Transverse colon (tissue), 4 donors: ENCODE measurements at regions not wholly inside any gene's neighbourhood (a gene's known extent, or its start where the extent isn't known, plus 50 kb on each side); places are given as distances from the start of the nearest gene placed in this dataset.

Source experiments
- DNase-seq: peaks from one replicate; pipeline ENCODE4 v3.0.0-alpha.2; 2019
- H3K27ac ChIP-seq, 4 donors: fragments of 200-600 bp; sonication (generic); 2 replicates each; pipeline ENCODE4 v1.5.1; 2016 to 2018; ENCODE audit warnings: inconsistent platforms in 4 of 4
- H3K27me3 ChIP-seq: fragments of 200-600 bp; sonication (generic); 2 replicates; pipeline ENCODE4 v1.5.1; 2017; ENCODE audit warnings: inconsistent platforms
- H3K36me3 ChIP-seq, 4 donors: fragments of 200-600 bp; sonication (generic); 2 replicates each; pipeline ENCODE4 v1.5.1; 2017 to 2019; ENCODE audit warnings: inconsistent platforms in 4 of 4
- H3K4me1 ChIP-seq, 4 donors: fragments of 200-600 bp; sonication (generic); 2 replicates each; pipeline ENCODE4 v1.5.1; 2017 to 2020; ENCODE audit warnings: inconsistent platforms in 4 of 4
- H3K4me3 ChIP-seq, 4 donors: fragments of 200-600 bp; sonication (generic); 1 replicate in 1 of 4; 2 replicates in 3 of 4; pipeline versions ENCODE4 v1.5.1 to v1.6.1; 2017 to 2019; ENCODE audit warnings: inconsistent platforms in 4 of 4
- H3K9me3 ChIP-seq, 2 donors: fragments of 200-600 bp; sonication (generic); 2 replicates each; pipeline ENCODE4 v1.5.1; 2017 to 2019; ENCODE audit warnings: inconsistent platforms in 2 of 2
- EP300 ChIP-seq: sonication (generic); formaldehyde crosslinking; IDR thresholded peaks from one replicate; pipeline ENCODE4 v1.6.1; 2017; ENCODE audit warnings: antibody characterized with exemption, low read depth
- POLR2A ChIP-seq: fragments of 450-650 bp; IDR thresholded peaks from one replicate; pipeline ENCODE4 v1.6.1; 2016; ENCODE audit warnings: antibody characterized with exemption, mild to moderate bottlenecking, moderate library complexity
- POLR2AphosphoS5 ChIP-seq, 3 donors: sonication (generic); formaldehyde crosslinking; IDR thresholded peaks; one replicate each; pipeline ENCODE4 v1.6.1; 2016; ENCODE audit warnings: antibody characterized with exemption in 3 of 3
- WGBS, 2 donors: methylation state at CpG; one replicate each; pipeline ENCODE4 v1.1.5; 2018; ENCODE audit warnings: low coverage in 1 of 2; 5-methylcytosine and 5-hydroxymethylcytosine counted together
- in situ Hi-C, 4 donors: fragments of 200-750 bp; cut with MboI; loops; one replicate each; pipeline versions ENCODE4 v1.15.0 to v1.15.1; 2017; ENCODE audit warnings: low sequenced_read_pairs in 3 of 4, low pct_ligation_motif_present in 1 of 4, low pct_unique_long_range_greater_than_20kb in 1 of 4
- intact Hi-C: fragments of 100-400 bp; cut with DNase I; formaldehyde crosslinking; loops from one replicate; pipeline ENCODE4 v1.15.1; 2023; ENCODE audit warnings: low total_unique reads
- TF ChIP-seq, protein P1 (sequence below), 5 experiments: fragments of 200-600 bp in 3 of 5; fragments of 450-650 bp in 2 of 5; sonication (generic) in 3 of 5; IDR thresholded peaks; 1 replicate in 2 of 5; 2 replicates in 3 of 5; pipeline ENCODE4 v1.5.1; 2016 to 2017; ENCODE audit warnings: antibody characterized with exemption in 5 of 5, inconsistent platforms in 3 of 5, mild to moderate bottlenecking in 2 of 5, moderate library complexity in 1 of 5

DNA sequence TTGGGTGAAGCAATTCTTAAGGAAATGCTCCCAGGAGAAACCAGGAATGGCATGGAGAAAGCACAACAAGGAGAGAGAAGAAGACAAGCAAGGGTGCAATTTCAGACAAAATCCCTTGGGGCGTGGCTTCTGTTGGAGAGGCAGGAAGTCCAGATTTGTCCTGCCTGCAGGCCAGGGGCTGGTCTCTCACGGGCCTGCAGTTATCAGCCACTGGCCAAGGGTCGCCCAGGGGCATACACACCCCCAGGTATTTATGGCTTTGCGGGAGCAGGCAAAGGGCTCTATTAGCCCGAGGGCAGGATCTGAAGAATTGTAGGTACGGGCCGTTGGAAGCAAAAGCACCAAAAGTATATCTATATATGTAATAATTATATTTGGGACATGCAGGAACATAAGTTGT, 87.7 kb downstream of the IYD start:
- in situ Hi-C loops, result no loop called here
- no peaks in the 10 kb centered on the region for H3K27me3 ChIP-seq

DNA sequence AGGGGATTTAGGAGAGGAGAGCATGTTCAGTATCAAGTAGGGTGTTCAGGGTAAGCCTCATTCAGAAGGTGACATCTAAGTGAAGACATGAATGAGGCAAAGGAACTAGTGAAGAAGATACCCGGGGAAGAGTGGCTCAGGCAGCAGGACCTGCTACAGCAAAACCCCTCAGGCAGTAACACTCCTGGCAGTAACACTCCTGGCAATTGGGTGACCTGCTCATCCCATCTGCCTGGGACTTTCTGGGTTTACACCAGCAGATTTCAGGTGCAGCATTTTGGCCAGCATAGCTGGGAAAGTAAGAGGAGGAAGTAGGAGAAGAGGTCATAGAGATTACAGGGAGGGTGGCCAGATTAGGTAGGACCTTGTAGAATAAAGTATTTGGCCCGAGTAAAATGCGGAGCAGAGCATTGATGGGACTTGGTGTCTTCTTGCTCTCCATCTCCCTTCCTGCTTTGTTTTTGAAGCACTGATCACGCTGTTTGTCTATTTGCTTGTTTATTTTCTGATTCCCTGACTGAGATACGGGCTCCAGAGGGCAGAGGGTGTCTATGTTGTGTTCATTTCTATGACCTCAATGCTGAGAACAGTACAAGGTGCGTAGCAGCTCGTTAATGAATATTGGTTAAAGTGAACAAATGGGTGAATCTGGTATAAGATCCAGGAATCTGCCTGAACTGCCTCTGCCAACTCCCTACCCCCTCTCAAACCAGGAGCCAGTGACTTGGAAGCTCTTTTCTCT, 88.3 kb downstream of the IYD start:
- Histone ChIP-seq H3K36me3 (no peaks in the 10 kb centered on the region), H3K4me3 (no peak overlapping the region), H3K27ac (no peak overlapping the region), H3K4me1 (peaks cover 0 to 4% (median 0%) of the 10 kb centered on the region in 4 donors), H3K27me3 (no peaks in the 10 kb centered on the region), H3K9me3 (no peaks in the 10 kb centered on the region)
- WGBS, 2 donors, result 52 to 88% methylated on average over 2 to 7 of the region's 7 CpGs
- intact Hi-C loops, result no loop called here
- DNase-seq, result no peak
- in situ Hi-C loops, result no loop called here
- no peak for TF ChIP-seq POLR2AphosphoS5 (IDR thresholded peaks at IDR 0.05)

More for the DNA sequence above, 87.7 kb downstream of the IYD start:
- no peak overlapping the region for H3K4me3 ChIP-seq
- DNase-seq, result no peak
- TF ChIP-seq, protein P1, sequence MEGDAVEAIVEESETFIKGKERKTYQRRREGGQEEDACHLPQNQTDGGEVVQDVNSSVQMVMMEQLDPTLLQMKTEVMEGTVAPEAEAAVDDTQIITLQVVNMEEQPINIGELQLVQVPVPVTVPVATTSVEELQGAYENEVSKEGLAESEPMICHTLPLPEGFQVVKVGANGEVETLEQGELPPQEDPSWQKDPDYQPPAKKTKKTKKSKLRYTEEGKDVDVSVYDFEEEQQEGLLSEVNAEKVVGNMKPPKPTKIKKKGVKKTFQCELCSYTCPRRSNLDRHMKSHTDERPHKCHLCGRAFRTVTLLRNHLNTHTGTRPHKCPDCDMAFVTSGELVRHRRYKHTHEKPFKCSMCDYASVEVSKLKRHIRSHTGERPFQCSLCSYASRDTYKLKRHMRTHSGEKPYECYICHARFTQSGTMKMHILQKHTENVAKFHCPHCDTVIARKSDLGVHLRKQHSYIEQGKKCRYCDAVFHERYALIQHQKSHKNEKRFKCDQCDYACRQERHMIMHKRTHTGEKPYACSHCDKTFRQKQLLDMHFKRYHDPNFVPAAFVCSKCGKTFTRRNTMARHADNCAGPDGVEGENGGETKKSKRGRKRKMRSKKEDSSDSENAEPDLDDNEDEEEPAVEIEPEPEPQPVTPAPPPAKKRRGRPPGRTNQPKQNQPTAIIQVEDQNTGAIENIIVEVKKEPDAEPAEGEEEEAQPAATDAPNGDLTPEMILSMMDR (IDR thresholded peaks at IDR 0.05), result no peak
- TF ChIP-seq EP300, result no peak
- no peak for TF ChIP-seq POLR2AphosphoS5 (IDR thresholded peaks at IDR 0.05)
- no peak for TF ChIP-seq POLR2A
- H3K9me3 ChIP-seq, result no peaks in the 10 kb centered on the region
- no peaks in the 10 kb centered on the region for H3K36me3 ChIP-seq
- intact Hi-C loops, result no loop called here
- peaks cover 0 to 4% (median 0%) of the 10 kb centered on the region in 4 donors for H3K4me1 ChIP-seq
- H3K27ac ChIP-seq, result no peak overlapping the region
- 56 to 90% methylated on average over 2 to 7 of the region's 7 CpGs for WGBS, 2 donors

DNA sequence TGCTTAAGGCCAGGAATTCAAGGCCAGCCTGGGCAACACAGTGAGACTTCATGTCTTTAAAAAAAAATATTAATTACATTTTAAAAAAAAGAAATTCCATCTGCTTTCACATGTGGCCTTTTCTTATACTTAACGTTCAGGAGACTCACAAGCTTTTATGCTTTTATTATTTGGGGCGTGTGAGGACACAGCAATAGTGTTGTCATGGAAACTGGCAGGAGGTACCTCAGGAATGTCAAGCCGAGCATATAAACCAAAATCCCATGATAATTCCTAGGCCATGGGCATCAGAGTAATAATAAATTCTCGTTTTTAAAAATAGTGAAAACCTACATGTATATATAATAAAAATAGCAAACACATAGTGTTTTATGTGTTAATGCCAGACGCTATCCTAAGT, 89.8 kb downstream of the IYD start:
- Histone ChIP-seq H3K36me3 (no peaks in the 10 kb centered on the region), H3K27me3 (no peaks in the 10 kb centered on the region), H3K9me3 (no peaks in the 10 kb centered on the region), H3K4me3 (no peak overlapping the region), H3K4me1 (peaks cover 0 to 4% (median 0%) of the 10 kb centered on the region in 4 donors), H3K27ac (no peak overlapping the region)
- intact Hi-C loops (no loop called here), in situ Hi-C loops (no loop called here)
- DNase-seq, result no peak
- WGBS, 2 donors, result 38 to 57% methylated on average over 5 of the region's 5 CpGs
- no peak for TF ChIP-seq EP300
- TF ChIP-seq POLR2A, result no peak
- TF ChIP-seq, protein P1 (IDR thresholded peaks at IDR 0.05), result no peak
- no peak for TF ChIP-seq POLR2AphosphoS5 (IDR thresholded peaks at IDR 0.05)

DNA sequence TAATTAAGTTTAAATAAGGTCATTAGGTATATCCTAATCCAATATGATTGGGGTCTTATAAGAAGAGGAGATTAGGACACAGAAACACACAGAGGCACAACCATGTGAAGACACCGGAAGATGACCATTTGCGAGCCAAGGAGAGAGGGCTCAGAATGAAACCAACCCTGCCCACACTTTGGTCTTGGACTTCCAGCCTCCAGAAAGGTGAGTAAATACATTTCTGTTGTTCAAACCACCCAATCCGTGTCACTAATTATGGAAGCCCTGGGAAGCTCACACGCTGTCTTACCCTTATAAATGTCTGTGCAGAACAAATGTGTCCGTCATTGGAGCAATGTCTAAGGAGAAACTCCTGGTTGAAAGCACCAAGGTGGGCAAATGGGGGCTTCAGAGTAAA, 95.0 kb downstream of the IYD start:
- H3K36me3 ChIP-seq, result no peaks in the 10 kb centered on the region
- H3K4me1 ChIP-seq, result no peaks in the 10 kb centered on the region
- intact Hi-C loops (no loop called here), in situ Hi-C loops (no loop called here)
- no peak overlapping the region for H3K27ac ChIP-seq
- no peaks in the 10 kb centered on the region for H3K9me3 ChIP-seq
- TF ChIP-seq, protein P1 (IDR thresholded peaks at IDR 0.05), result no peak
- no peak for TF ChIP-seq EP300
- TF ChIP-seq POLR2AphosphoS5 (IDR thresholded peaks at IDR 0.05), result no peak
- TF ChIP-seq POLR2A, result no peak
- H3K4me3 ChIP-seq, result no peak overlapping the region
- H3K27me3 ChIP-seq, result no peaks in the 10 kb centered on the region
- WGBS, 2 donors, result 96% methylated on average over 4 to 5 of the region's 5 CpGs
- DNase-seq, result no peak

DNA sequence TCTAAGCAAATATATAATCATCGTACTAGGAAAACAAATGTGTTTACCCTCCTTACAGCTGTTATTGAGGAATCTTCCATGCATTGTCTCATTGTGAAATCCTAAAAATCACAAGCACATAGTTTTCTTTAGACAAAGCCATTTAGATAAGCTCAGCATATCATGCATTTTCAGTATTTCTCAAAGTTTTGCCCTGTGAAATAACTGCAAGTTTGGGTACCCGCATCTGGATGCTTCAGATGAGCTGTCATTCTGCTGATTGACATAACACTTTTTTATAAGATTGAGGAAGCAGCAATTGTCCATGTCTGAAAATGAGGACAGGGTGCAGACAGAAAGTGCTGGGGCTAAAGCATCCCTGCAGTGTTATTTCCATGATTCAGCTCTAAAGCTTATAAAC, 96.2 kb downstream of the IYD start:
- no peak overlapping the region for H3K4me3 ChIP-seq
- no peaks in the 10 kb centered on the region for H3K27me3 ChIP-seq
- no peak overlapping the region for H3K27ac ChIP-seq
- WGBS, 2 donors, result 70 to 84% methylated on average over 2 of the region's 2 CpGs
- in situ Hi-C loops (no loop called here), intact Hi-C loops (no loop called here)
- TF ChIP-seq, protein P1 (IDR thresholded peaks at IDR 0.05), result no peak
- TF ChIP-seq EP300 (no peak), POLR2AphosphoS5 (IDR thresholded peaks at IDR 0.05) (no peak), POLR2A (no peak)
- H3K36me3 ChIP-seq, result no peaks in the 10 kb centered on the region
- H3K4me1 ChIP-seq, result no peaks in the 10 kb centered on the region
- H3K9me3 ChIP-seq, result no peaks in the 10 kb centered on the region
- no peak for DNase-seq
